ENCODE measurements at regions not wholly inside any gene's neighbourhood (a gene's known extent, or its start where the extent isn't known, plus 50 kb on each side); places are given as distances from the start of the nearest gene placed in this dataset.

GRCh38 chr11:114959953-114960505 is 281.7 kb downstream of the NXPE2 start:
- TF ChIP-seq CTCF (IDR thresholded peaks at IDR 0.05) (no peak), POLR2A (IDR thresholded peaks at IDR 0.05) (no peak)

Data from Peyer's patch (tissue), 4 donors.